Left ventricle myocardium inferior (tissue), 1 donor: ENCODE measurements at regions not wholly inside any gene's neighbourhood (a gene's known extent, or its start where the extent isn't known, plus 50 kb on each side); places are given as distances from the start of the nearest gene placed in this dataset.

Experiments used
- DNase-seq: peaks from one replicate; pipeline ENCODE4 v3.0.0-alpha.2; 2020
- H3K27ac ChIP-seq: fragments of 200-600 bp; replicated peaks from 2 replicates; pipeline ENCODE4 v1.8.0; 2021
- H3K27me3 ChIP-seq: fragments of 200-600 bp; 2 replicates; pipeline ENCODE4 v1.8.0; 2021; ENCODE audit warnings: low read depth
- H3K36me3 ChIP-seq: fragments of 200-600 bp; 2 replicates; pipeline ENCODE4 v1.8.0; 2021
- H3K4me1 ChIP-seq: fragments of 200-600 bp; 2 replicates; pipeline ENCODE4 v1.8.0; 2021
- H3K4me3 ChIP-seq: fragments of 200-600 bp; 2 replicates; pipeline ENCODE4 v1.8.0; 2021; ENCODE audit warnings: mild to moderate bottlenecking, moderate library complexity
- H3K9me3 ChIP-seq: fragments of 200-600 bp; replicated peaks from 2 replicates; pipeline ENCODE4 v1.8.0; 2021
- CTCF ChIP-seq: fragments of 200-600 bp; IDR thresholded peaks from 2 replicates; pipeline ENCODE4 v1.8.0; 2021; ENCODE audit warnings: antibody characterized with exemption, mild to moderate bottlenecking, borderline replicate concordance
- intact Hi-C: fragments of 100-400 bp; cut with micrococcal nuclease; formaldehyde crosslinking; loops from one replicate; pipeline ENCODE4 v1.11.0; 2022
- donor health status: DM: no; HTN: yes; CAD: no; lungs with severe emphysema.

GRCh38 chr9:78783743-78784142 lies 486.8 kb downstream of the PSAT1 start:
- Histone ChIP-seq H3K9me3 (no peaks in the 10 kb centered on the region), H3K4me1 (no peaks in the 10 kb centered on the region), H3K36me3 (no peaks in the 10 kb centered on the region), H3K4me3 (no peak overlapping the region), H3K27ac (no peak overlapping the region), H3K27me3 (no peaks in the 10 kb centered on the region)
- no peak for DNase-seq
- intact Hi-C loops, result no loop called here
- no peak for TF ChIP-seq CTCF

GRCh38 chr9:78786794-78787193 lies 489.9 kb downstream of the PSAT1 start:
- intact Hi-C loops, result no loop called here
- Histone ChIP-seq H3K4me3 (no peak overlapping the region), H3K4me1 (no peaks in the 10 kb centered on the region), H3K27ac (no peak overlapping the region), H3K36me3 (no peaks in the 10 kb centered on the region), H3K9me3 (peaks cover 11% of the 10 kb centered on the region), H3K27me3 (no peaks in the 10 kb centered on the region)
- TF ChIP-seq CTCF, result no peak
- no peak for DNase-seq

- no peaks in the 10 kb centered on the region for H3K36me3 ChIP-seq
- H3K4me1 ChIP-seq, result no peaks in the 10 kb centered on the region
- intact Hi-C loops, result no loop called here
- no peak overlapping the region for H3K27ac ChIP-seq
- no peaks in the 10 kb centered on the region for H3K27me3 ChIP-seq
- TF ChIP-seq CTCF, result no peak
- no peak overlapping the region for H3K4me3 ChIP-seq
- DNase-seq, result no peak
- peaks cover 11% of the 10 kb centered on the region for H3K9me3 ChIP-seq
Observed at GRCh38 chr9:78788101-78788500, 491.2 kb downstream of the PSAT1 start.

GRCh38 chr9:78791779-78792178 lies 494.9 kb downstream of the PSAT1 start:
- Histone ChIP-seq H3K36me3 (no peaks in the 10 kb centered on the region), H3K4me3 (no peak overlapping the region), H3K27ac (no peak overlapping the region), H3K27me3 (no peaks in the 10 kb centered on the region), H3K9me3 (peaks cover 11% of the 10 kb centered on the region), H3K4me1 (no peaks in the 10 kb centered on the region)
- no peak for TF ChIP-seq CTCF
- intact Hi-C loops, result no loop called here
- no peak for DNase-seq

DNA sequence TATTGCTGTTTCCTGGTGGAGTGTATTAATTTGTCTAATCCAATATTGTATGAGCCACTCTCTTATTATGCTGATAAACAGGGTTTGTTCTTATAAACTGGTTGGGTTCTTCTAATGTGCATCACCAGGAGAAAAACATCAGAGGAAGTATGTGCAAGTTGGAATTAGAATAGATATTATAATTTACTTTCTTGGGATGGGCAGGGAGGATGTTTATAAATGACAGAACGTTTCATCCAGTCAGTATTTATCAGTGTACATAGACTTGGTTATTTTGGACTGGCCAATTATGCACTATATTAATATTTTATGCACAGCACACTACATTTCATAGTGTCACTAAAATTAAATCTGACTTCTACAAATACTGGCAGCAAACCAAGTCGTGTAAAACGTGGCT lies 495.8 kb downstream of the PSAT1 start:
- peaks cover 11% of the 10 kb centered on the region for H3K9me3 ChIP-seq
- no peaks in the 10 kb centered on the region for H3K27me3 ChIP-seq
- no peak for DNase-seq
- no peak for TF ChIP-seq CTCF
- no peaks in the 10 kb centered on the region for H3K36me3 ChIP-seq
- intact Hi-C loops, result no loop called here
- H3K4me1 ChIP-seq, result no peaks in the 10 kb centered on the region
- H3K4me3 ChIP-seq, result no peak overlapping the region
- no peak overlapping the region for H3K27ac ChIP-seq

DNA sequence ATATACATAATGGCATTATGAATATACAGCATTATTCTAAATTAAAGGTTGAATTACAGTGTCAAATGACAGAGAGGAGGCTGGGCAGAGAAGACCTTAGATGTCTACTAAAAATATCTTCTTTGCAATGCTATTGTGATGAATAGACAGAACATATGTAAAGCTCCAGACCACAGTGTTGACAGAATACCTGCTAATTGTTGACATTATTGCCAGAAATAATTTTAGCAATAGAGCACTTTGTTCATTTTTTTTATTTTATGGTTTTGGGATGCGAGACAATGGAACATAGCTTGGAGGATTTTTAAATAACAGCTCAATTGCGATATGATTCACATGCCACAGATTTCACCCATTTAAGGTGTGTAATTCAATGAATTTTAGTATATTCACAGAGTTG lies 508.8 kb downstream of the PSAT1 start:
- Histone ChIP-seq H3K4me1 (no peaks in the 10 kb centered on the region), H3K4me3 (no peak overlapping the region), H3K9me3 (no peaks in the 10 kb centered on the region), H3K27me3 (no peaks in the 10 kb centered on the region), H3K36me3 (no peaks in the 10 kb centered on the region), H3K27ac (no peak overlapping the region)
- no peak for DNase-seq
- intact Hi-C loops, result no loop called here
- TF ChIP-seq CTCF, result no peak
